Islet precursor cell (in vitro differentiated cells): ENCODE measurements at regions not wholly inside any gene's neighbourhood (a gene's known extent, or its start where the extent isn't known, plus 50 kb on each side); places are given as distances from the start of the nearest gene placed in this dataset.

ENCODE experiments used
- DNase-seq: peaks from one replicate; pipeline ENCODE4 v3.0.0-alpha.2; 2018

GRCh38 chrX:22666441-22666840 lies 333.3 kb upstream of the DDX53 start:
- DNase-seq, result no peak

- DNase-seq, result no peak
Measured at GRCh38 chrX:22674932-22675331, 324.8 kb upstream of the DDX53 start.

GRCh38 chrX:22686138-22686541 lies 313.6 kb upstream of the DDX53 start:
- DNase-seq, result no peak

- DNase-seq, result no peak
Measured at GRCh38 chrX:22689290-22689689, 310.5 kb upstream of the DDX53 start.

GRCh38 chrX:22690116-22690515 lies 309.6 kb upstream of the DDX53 start:
- no peak for DNase-seq

- no peak for DNase-seq
Measured at GRCh38 chrX:22691966-22692565, 307.7 kb upstream of the DDX53 start.

GRCh38 chrX:22698151-22698550 lies 301.6 kb upstream of the DDX53 start:
- DNase-seq, result no peak

GRCh38 chrX:22699581-22700091 lies 300.1 kb upstream of the DDX53 start:
- DNase-seq, result peak; percentile 45

- no peak for DNase-seq
Measured at GRCh38 chrX:22712942-22713341, 286.8 kb upstream of the DDX53 start.

GRCh38 chrX:22730542-22730941 lies 269.2 kb upstream of the DDX53 start:
- no peak for DNase-seq

- DNase-seq, result no peak
Measured at GRCh38 chrX:22737541-22737940, 262.2 kb upstream of the DDX53 start.

GRCh38 chrX:22739276-22739675 lies 260.5 kb upstream of the DDX53 start:
- no peak for DNase-seq

- DNase-seq, result no peak
Measured at GRCh38 chrX:22740836-22741235, 258.9 kb upstream of the DDX53 start.

GRCh38 chrX:22742174-22742573 lies 257.6 kb upstream of the DDX53 start:
- DNase-seq, result no peak

GRCh38 chrX:22746081-22746480 lies 253.7 kb upstream of the DDX53 start:
- no peak for DNase-seq

- peak; percentile 62 for DNase-seq
Measured at GRCh38 chrX:22748093-22748999, 251.4 kb upstream of the DDX53 start.

GRCh38 chrX:22758807-22759481 lies 240.8 kb upstream of the DDX53 start:
- no peak for DNase-seq

GRCh38 chrX:22760513-22761057 lies 239.2 kb upstream of the DDX53 start:
- DNase-seq, result no peak

- DNase-seq, result no peak
Measured at GRCh38 chrX:22788221-22788620, 211.5 kb upstream of the DDX53 start.

GRCh38 chrX:22795671-22796070 lies 204.1 kb upstream of the DDX53 start:
- DNase-seq, result no peak

- peak; percentile 66 for DNase-seq
Measured at GRCh38 chrX:22800360-22800759, 199.4 kb upstream of the DDX53 start.

- peak; percentile 48 for DNase-seq
Measured at GRCh38 chrX:22800806-22801205, 199.0 kb upstream of the DDX53 start.

- no peak for DNase-seq
Measured at GRCh38 chrX:22803353-22803752, 196.4 kb upstream of the DDX53 start.
